ENCODE measurements at regions not wholly inside any gene's neighbourhood (a gene's known extent, or its start where the extent isn't known, plus 50 kb on each side); places are given as distances from the start of the nearest gene placed in this dataset.

DNA sequence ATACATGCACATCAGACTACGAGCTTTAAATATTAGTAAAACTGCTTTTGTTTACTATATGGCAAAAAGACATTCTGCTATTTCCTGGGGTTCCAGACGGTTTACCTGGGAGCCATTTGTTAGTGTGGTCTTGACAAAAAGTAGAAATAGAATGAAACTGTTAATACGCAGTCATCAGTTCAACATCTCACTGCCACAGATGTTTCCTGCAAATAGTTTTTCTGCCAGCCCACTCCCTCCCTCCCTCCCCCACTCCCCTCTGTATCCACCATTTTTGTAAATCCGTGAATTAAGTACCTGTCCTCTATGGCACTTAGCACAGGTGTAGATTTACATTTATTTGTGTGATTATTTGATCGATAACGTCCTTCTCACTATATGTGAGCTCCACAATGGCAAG lies 74.6 kb upstream of the TPK1 start:
- no peak for DNase-seq

DNA sequence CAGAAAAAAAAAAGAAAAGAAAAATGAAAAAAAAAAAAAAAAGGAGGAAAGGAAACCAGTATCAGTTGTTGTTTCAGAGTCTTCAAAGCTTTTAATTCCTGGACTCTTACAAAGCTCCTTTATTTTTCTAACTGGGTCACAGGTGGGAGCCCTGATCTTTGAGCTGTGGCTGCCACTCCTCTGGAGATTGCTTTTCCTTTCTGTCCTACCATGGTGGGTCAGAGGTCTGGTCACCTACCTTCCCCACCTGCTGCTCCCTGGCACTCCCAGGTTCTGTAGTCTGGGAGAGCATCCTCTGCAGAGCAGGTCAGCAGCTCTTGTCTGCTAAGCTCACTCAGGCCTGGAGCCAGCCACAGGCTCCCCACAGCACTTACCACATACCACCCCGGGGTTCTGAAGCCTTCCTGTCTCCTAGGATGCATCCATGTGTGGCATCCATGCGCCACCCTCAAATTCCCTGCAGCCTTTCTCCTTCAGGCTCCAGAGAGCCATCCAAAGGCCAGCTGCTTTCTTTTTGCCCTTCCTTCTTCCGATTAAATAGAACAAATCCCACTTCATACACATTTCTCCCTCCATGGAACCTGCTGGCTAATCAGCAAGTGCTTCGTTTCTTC lies 73.2 kb upstream of the TPK1 start:
- DNase-seq, result no peak

DNA sequence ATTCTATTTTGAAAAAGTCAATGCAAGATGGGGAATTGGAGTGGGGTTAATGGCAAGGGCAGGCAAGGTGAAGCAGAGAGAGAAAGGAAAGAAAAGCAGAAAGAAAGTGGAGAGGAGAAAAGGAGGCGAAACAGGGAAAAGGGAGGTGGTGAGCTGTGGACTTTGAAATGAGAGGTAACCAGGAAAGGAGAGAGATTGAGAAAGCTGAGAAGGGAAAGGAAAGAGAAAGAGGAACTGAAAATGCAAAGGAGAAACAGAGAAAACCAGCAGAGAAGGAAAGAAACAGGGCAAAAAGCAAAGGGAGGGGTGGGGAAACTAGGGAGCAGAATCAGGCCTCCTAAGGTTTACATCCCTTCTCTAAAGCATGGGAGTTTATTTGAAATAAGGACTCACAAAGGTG lies 72.5 kb upstream of the TPK1 start:
- no peak for DNase-seq

DNA sequence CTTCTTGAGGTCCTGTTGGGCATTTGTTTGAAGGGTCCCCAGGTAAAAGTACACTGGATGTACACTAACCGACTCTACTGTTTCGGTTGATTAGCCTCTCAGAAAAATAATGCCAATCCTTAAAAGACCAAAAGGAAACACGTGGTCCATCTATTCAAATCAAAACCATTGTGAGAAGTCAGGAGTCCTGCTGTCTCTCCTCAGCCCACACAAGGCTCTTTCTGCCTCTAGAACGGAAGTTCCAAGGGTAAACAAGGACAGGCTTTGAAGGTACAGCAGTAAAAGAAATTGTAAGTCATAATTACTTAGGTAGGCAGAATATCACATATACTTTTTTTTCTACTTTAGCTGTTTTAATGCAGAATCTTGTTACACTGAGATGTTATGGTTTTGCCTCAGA lies 71.7 kb upstream of the TPK1 start:
- no peak for DNase-seq

DNA sequence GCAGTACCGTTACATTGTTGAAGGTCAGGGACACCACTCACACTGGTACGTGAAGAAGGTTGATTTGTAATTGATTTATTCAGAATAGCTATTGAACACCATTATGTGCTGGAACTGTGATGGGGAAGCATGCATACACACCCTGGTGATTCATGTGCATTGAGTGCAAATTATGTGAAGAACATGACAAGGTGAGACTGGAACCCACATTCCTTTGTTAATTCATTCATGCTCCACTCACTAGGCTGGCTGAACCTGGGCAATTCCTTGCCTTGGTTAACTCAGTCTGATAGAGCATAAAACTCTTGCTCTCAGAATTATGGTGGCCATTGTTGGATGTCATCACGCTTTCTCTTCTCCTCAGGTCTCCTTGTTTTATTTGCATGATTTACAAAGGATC lies 67.3 kb upstream of the TPK1 start:
- DNase-seq, result no peak

DNA sequence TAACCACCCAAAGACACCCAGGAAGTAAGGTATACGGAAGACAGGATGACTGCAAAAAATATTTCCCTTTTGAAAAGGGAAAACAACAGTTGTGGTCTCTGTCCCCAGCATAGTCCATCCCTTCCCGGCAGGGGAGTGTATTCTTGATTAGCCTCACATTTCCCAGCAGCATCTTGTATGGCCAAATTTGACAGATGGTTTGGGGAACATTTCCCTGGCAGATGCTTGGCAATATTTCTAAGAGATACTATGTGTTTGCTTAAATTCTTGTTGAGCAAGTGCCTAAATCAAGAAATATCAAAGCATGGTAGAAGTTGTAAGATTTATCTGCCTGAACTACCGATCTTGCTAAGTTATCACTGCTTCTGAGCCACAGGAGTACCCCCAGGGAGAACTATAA lies 56.9 kb upstream of the TPK1 start:
- DNase-seq, result no peak
